Karpas-422 (cell line): ENCODE measurements at regions not wholly inside any gene's neighbourhood (a gene's known extent, or its start where the extent isn't known, plus 50 kb on each side); places are given as distances from the start of the nearest gene placed in this dataset.

Source experiments
- DNase-seq: peaks from one replicate; pipeline ENCODE4 v3.0.0-alpha.2; 2015
- H2AFZ ChIP-seq: fragments of 200-600 bp; sonication (generic); 2 replicates; pipeline ENCODE4 v1.6.1; 2014; ENCODE audit warnings: antibody characterized with exemption, low read length, mixed read lengths
- H3K27ac ChIP-seq: fragments of 200-600 bp; sonication (generic); 2 replicates; pipeline ENCODE4 v1.5.1; 2014; ENCODE audit warnings: mild to moderate bottlenecking, low read length, moderate library complexity
- H3K27me3 ChIP-seq: fragments of 200-600 bp; sonication (generic); 2 replicates; pipeline ENCODE4 v1.6.1; 2014; ENCODE audit warnings: low read length, mixed read lengths
- H3K36me3 ChIP-seq: fragments of 200-600 bp; sonication (generic); 2 replicates; pipeline ENCODE4 v1.6.1; 2014; ENCODE audit warnings: low read length, mixed read lengths; ENCODE audit not compliant: insufficient read depth
- H3K4me1 ChIP-seq: fragments of 200-600 bp; sonication (generic); 2 replicates; pipeline ENCODE4 v1.6.1; 2014; ENCODE audit warnings: mild to moderate bottlenecking, low read length, mixed read lengths
- H3K4me2 ChIP-seq: fragments of 200-600 bp; sonication (generic); 2 replicates; pipeline ENCODE4 v1.6.1; 2014; ENCODE audit warnings: low read length, low read depth, mild to moderate bottlenecking; ENCODE audit not compliant: poor library complexity, severe bottlenecking
- H3K4me3 ChIP-seq: fragments of 200-600 bp; sonication (generic); 2 replicates; pipeline ENCODE4 v1.5.1; 2014; ENCODE audit warnings: mild to moderate bottlenecking, antibody characterized with exemption, low read length, mixed read lengths
- H3K79me2 ChIP-seq: fragments of 200-600 bp; sonication (generic); 2 replicates; pipeline ENCODE4 v1.6.1; 2014; ENCODE audit warnings: mild to moderate bottlenecking, low read length, mixed read lengths
- H3K9ac ChIP-seq: fragments of 200-600 bp; sonication (generic); 2 replicates; pipeline ENCODE4 v1.6.0; 2014; ENCODE audit warnings: low read length
- H3K9me2 ChIP-seq: fragments of 200-600 bp; sonication (generic), shearing (Covaris generic); replicated peaks from 2 replicates; pipeline ENCODE4 v1.6.0; 2014; ENCODE audit warnings: mild to moderate bottlenecking, low read length, moderate library complexity; ENCODE audit not compliant: insufficient read depth
- H3K9me3 ChIP-seq: fragments of 300-700, 200-600 bp; sonication (generic); 2 replicates; pipeline ENCODE4 v1.6.1; 2014; ENCODE audit warnings: low read length, mixed read lengths
- H4K20me1 ChIP-seq: fragments of 200-600 bp; sonication (generic); 2 replicates; pipeline ENCODE4 v1.6.1; 2014; ENCODE audit warnings: mild to moderate bottlenecking, antibody characterized with exemption, low read length, low read depth; ENCODE audit not compliant: insufficient read depth

GRCh38 chr3:102060814-102061213 is 211.5 kb downstream of the NFKBIZ start:
- Histone ChIP-seq H4K20me1 (no peaks in the 10 kb centered on the region), H3K36me3 (no peaks in the 10 kb centered on the region), H3K9me3 (no peaks in the 10 kb centered on the region), H3K9ac (no peak overlapping the region), H3K4me3 (no peak overlapping the region), H2AFZ (no peak overlapping the region), H3K79me2 (no peaks in the 10 kb centered on the region), H3K9me2 (no peaks in the 10 kb centered on the region), H3K27me3 (no peaks in the 10 kb centered on the region), H3K4me2 (no peak overlapping the region), H3K27ac (no peak overlapping the region), H3K4me1 (no peaks in the 10 kb centered on the region)
- DNase-seq: no peak

GRCh38 chr3:102063572-102063971 is 214.3 kb downstream of the NFKBIZ start:
- H3K27me3 ChIP-seq: no peaks in the 10 kb centered on the region
- H2AFZ ChIP-seq: no peak overlapping the region
- no peak overlapping the region for H3K9ac ChIP-seq
- H3K4me3 ChIP-seq: no peak overlapping the region
- H3K79me2 ChIP-seq: no peaks in the 10 kb centered on the region
- no peak for DNase-seq
- no peaks in the 10 kb centered on the region for H3K9me3 ChIP-seq
- no peaks in the 10 kb centered on the region for H3K9me2 ChIP-seq
- no peaks in the 10 kb centered on the region for H3K4me1 ChIP-seq
- no peaks in the 10 kb centered on the region for H4K20me1 ChIP-seq
- no peaks in the 10 kb centered on the region for H3K36me3 ChIP-seq
- H3K4me2 ChIP-seq: no peak overlapping the region
- H3K27ac ChIP-seq: no peak overlapping the region

GRCh38 chr3:102066470-102066869 is 217.2 kb downstream of the NFKBIZ start:
- Histone ChIP-seq H3K9ac (no peak overlapping the region), H2AFZ (no peak overlapping the region), H3K36me3 (no peaks in the 10 kb centered on the region), H3K9me3 (no peaks in the 10 kb centered on the region), H3K4me3 (no peak overlapping the region), H3K4me2 (no peak overlapping the region), H3K9me2 (no peaks in the 10 kb centered on the region), H3K27ac (no peak overlapping the region), H3K79me2 (no peaks in the 10 kb centered on the region), H3K27me3 (no peaks in the 10 kb centered on the region), H4K20me1 (no peaks in the 10 kb centered on the region), H3K4me1 (no peaks in the 10 kb centered on the region)
- no peak for DNase-seq

GRCh38 chr3:102068327-102068726 is 219.0 kb downstream of the NFKBIZ start:
- no peaks in the 10 kb centered on the region for H3K36me3 ChIP-seq
- no peak overlapping the region for H3K4me3 ChIP-seq
- H2AFZ ChIP-seq: no peak overlapping the region
- no peak overlapping the region for H3K27ac ChIP-seq
- no peaks in the 10 kb centered on the region for H4K20me1 ChIP-seq
- H3K4me1 ChIP-seq: no peaks in the 10 kb centered on the region
- no peak for DNase-seq
- no peaks in the 10 kb centered on the region for H3K9me3 ChIP-seq
- no peaks in the 10 kb centered on the region for H3K79me2 ChIP-seq
- H3K9me2 ChIP-seq: no peaks in the 10 kb centered on the region
- no peak overlapping the region for H3K4me2 ChIP-seq
- H3K9ac ChIP-seq: no peak overlapping the region
- no peaks in the 10 kb centered on the region for H3K27me3 ChIP-seq

GRCh38 chr3:102068736-102069135 is 219.4 kb downstream of the NFKBIZ start:
- H3K9me3 ChIP-seq: no peaks in the 10 kb centered on the region

GRCh38 chr3:102069211-102069662 is 219.9 kb downstream of the NFKBIZ start:
- Histone ChIP-seq H3K27ac (no peak overlapping the region), H3K79me2 (no peaks in the 10 kb centered on the region), H3K9me3 (no peaks in the 10 kb centered on the region), H2AFZ (no peak overlapping the region), H3K4me2 (no peak overlapping the region), H3K9me2 (no peaks in the 10 kb centered on the region), H3K4me3 (no peak overlapping the region), H3K4me1 (no peaks in the 10 kb centered on the region), H3K9ac (no peak overlapping the region), H3K36me3 (no peaks in the 10 kb centered on the region), H3K27me3 (no peaks in the 10 kb centered on the region), H4K20me1 (no peaks in the 10 kb centered on the region)
- DNase-seq: no peak

More at GRCh38 chr3:102068736-102069135, 219.4 kb downstream of the NFKBIZ start:
- no peak overlapping the region for H2AFZ ChIP-seq
- no peaks in the 10 kb centered on the region for H3K4me1 ChIP-seq
- no peaks in the 10 kb centered on the region for H3K79me2 ChIP-seq
- no peak overlapping the region for H3K27ac ChIP-seq
- no peak for DNase-seq
- no peaks in the 10 kb centered on the region for H3K9me2 ChIP-seq
- H3K27me3 ChIP-seq: no peaks in the 10 kb centered on the region
- no peak overlapping the region for H3K9ac ChIP-seq
- no peak overlapping the region for H3K4me2 ChIP-seq
- H3K36me3 ChIP-seq: no peaks in the 10 kb centered on the region
- H3K4me3 ChIP-seq: no peak overlapping the region
- no peaks in the 10 kb centered on the region for H4K20me1 ChIP-seq

- Histone ChIP-seq H3K4me1 (no peaks in the 10 kb centered on the region), H3K4me3 (no peak overlapping the region), H3K36me3 (no peaks in the 10 kb centered on the region), H3K27ac (no peak overlapping the region), H3K4me2 (no peak overlapping the region), H2AFZ (no peak overlapping the region), H3K27me3 (no peaks in the 10 kb centered on the region), H3K9me2 (no peaks in the 10 kb centered on the region), H3K9me3 (no peaks in the 10 kb centered on the region), H3K79me2 (no peaks in the 10 kb centered on the region), H3K9ac (no peak overlapping the region), H4K20me1 (no peaks in the 10 kb centered on the region)
- no peak for DNase-seq
Observed at GRCh38 chr3:102074946-102075345, 225.6 kb downstream of the NFKBIZ start.

- no peaks in the 10 kb centered on the region for H3K4me1 ChIP-seq
- H3K9me2 ChIP-seq: no peaks in the 10 kb centered on the region
- H3K4me2 ChIP-seq: no peak overlapping the region
- no peaks in the 10 kb centered on the region for H3K9me3 ChIP-seq
- H4K20me1 ChIP-seq: no peaks in the 10 kb centered on the region
- no peak overlapping the region for H2AFZ ChIP-seq
- no peaks in the 10 kb centered on the region for H3K79me2 ChIP-seq
- no peak overlapping the region for H3K9ac ChIP-seq
- no peak overlapping the region for H3K27ac ChIP-seq
- H3K4me3 ChIP-seq: no peak overlapping the region
- DNase-seq: no peak
- H3K27me3 ChIP-seq: no peaks in the 10 kb centered on the region
- no peaks in the 10 kb centered on the region for H3K36me3 ChIP-seq
Observed at GRCh38 chr3:102078401-102078800, 229.1 kb downstream of the NFKBIZ start.
